ENCODE measurements at regions not wholly inside any gene's neighbourhood (a gene's known extent, or its start where the extent isn't known, plus 50 kb on each side); places are given as distances from the start of the nearest gene placed in this dataset.
"Not testable (repeated sequence)": the region's sequence is repeated elsewhere in the genome, so short reads cannot be mapped to it uniquely, and the experiment has no call there.

GRCh38 chr3:146732325-146732724, 127.2 kb upstream of the PLSCR5 start:
- no peak for TF ChIP-seq CTCF (IDR thresholded peaks at IDR 0.05; ENCODE audit: extremely low read depth, insufficient read depth, missing control alignments)
- in situ Hi-C loops (cut with MboI; ENCODE audit: low pct_unique_long_range_greater_than_20kb, low sequenced_read_pairs, unreplicated experiment): no loop called here
- DNase-seq (ENCODE audit: low spot score): no peak

- TF ChIP-seq CTCF (IDR thresholded peaks at IDR 0.05; ENCODE audit: extremely low read depth, insufficient read depth, missing control alignments): no peak
- in situ Hi-C loops (cut with MboI; ENCODE audit: low pct_unique_long_range_greater_than_20kb, low sequenced_read_pairs, unreplicated experiment): no loop called here
- DNase-seq (ENCODE audit: low spot score): no peak
Measured at GRCh38 chr3:146715170-146715569, 110.0 kb upstream of the PLSCR5 start.

- TF ChIP-seq CTCF (IDR thresholded peaks at IDR 0.05; ENCODE audit: extremely low read depth, insufficient read depth, missing control alignments): no peak
- in situ Hi-C loops (cut with MboI; ENCODE audit: low pct_unique_long_range_greater_than_20kb, low sequenced_read_pairs, unreplicated experiment): no loop called here
- no peak for DNase-seq (ENCODE audit: low spot score)
Measured at GRCh38 chr3:146712806-146713205, 107.7 kb upstream of the PLSCR5 start.

GRCh38 chr3:146709969-146710368, 104.8 kb upstream of the PLSCR5 start:
- DNase-seq (ENCODE audit: low spot score): no peak
- in situ Hi-C loops (cut with MboI; ENCODE audit: low pct_unique_long_range_greater_than_20kb, low sequenced_read_pairs, unreplicated experiment): no loop called here
- TF ChIP-seq CTCF (IDR thresholded peaks at IDR 0.05; ENCODE audit: extremely low read depth, insufficient read depth, missing control alignments): no peak

- no peak for TF ChIP-seq CTCF (IDR thresholded peaks at IDR 0.05; ENCODE audit: extremely low read depth, insufficient read depth, missing control alignments)
- DNase-seq (ENCODE audit: low spot score): peak; percentile 9
- in situ Hi-C loops (cut with MboI; ENCODE audit: low pct_unique_long_range_greater_than_20kb, low sequenced_read_pairs, unreplicated experiment): no loop called here
Measured at GRCh38 chr3:146705225-146705624, 100.1 kb upstream of the PLSCR5 start.

GRCh38 chr3:146702237-146702636, 97.1 kb upstream of the PLSCR5 start:
- in situ Hi-C loops (cut with MboI; ENCODE audit: low pct_unique_long_range_greater_than_20kb, low sequenced_read_pairs, unreplicated experiment): no loop called here
- no peak for DNase-seq (ENCODE audit: low spot score)
- no peak for TF ChIP-seq CTCF (IDR thresholded peaks at IDR 0.05; ENCODE audit: extremely low read depth, insufficient read depth, missing control alignments)

GRCh38 chr3:146701246-146701645, 96.1 kb upstream of the PLSCR5 start:
- no peak for TF ChIP-seq CTCF (IDR thresholded peaks at IDR 0.05; ENCODE audit: extremely low read depth, insufficient read depth, missing control alignments)
- DNase-seq (ENCODE audit: low spot score): no peak
- in situ Hi-C loops (cut with MboI; ENCODE audit: low pct_unique_long_range_greater_than_20kb, low sequenced_read_pairs, unreplicated experiment): no loop called here

- in situ Hi-C loops (cut with MboI; ENCODE audit: low pct_unique_long_range_greater_than_20kb, low sequenced_read_pairs, unreplicated experiment); DNase-seq (ENCODE audit: low spot score): not testable (repeated sequence)
Measured at GRCh38 chr3:146700025-146700424, 94.9 kb upstream of the PLSCR5 start.

Measured in GM13977 (cell line).